SIG-M5 treated with dmso at 0.1 percent for 504 hours (cell line): ENCODE measurements at regions not wholly inside any gene's neighbourhood (a gene's known extent, or its start where the extent isn't known, plus 50 kb on each side); places are given as distances from the start of the nearest gene placed in this dataset.

ENCODE experiments used
- DNase-seq: peaks from one replicate; lab custom pipeline; 2025; ENCODE audit not compliant: unreplicated experiment; lab: John Stamatoyannopoulos, UW

DNA sequence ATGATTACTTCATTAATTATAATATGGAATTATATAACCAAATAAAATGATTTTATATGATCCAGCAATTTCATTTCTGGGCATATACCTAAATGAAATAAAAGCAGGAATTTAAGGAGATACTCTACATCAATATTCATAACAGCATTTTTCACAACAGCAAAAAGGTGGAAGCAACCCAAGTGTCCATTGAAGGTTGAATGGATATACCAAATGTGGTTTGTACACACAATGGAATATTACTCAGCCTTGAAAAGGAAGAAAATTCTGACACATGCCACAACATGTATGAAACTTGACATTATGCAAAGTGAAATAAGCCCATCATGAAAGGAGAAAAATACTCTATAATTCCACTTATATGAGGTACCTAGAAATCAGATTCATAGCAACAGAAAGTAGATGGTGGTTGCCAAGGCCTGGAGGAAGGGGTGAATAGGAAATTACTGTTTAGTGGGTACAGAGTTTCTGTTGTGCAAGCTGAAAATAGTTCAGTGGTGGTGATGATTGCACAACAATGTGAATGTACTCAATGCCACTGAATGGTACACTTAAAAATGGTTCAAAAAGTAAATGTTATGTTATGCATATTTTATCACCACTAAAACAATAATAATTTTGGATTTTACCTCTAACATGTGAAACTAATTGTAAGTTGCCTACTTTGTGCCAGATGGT lies 471.5 kb downstream of the SPRY1 start:
- peak; percentile 15 for DNase-seq

GRCh38 chr4:123869286-123870215 lies 473.0 kb downstream of the SPRY1 start:
- no peak for DNase-seq

DNA sequence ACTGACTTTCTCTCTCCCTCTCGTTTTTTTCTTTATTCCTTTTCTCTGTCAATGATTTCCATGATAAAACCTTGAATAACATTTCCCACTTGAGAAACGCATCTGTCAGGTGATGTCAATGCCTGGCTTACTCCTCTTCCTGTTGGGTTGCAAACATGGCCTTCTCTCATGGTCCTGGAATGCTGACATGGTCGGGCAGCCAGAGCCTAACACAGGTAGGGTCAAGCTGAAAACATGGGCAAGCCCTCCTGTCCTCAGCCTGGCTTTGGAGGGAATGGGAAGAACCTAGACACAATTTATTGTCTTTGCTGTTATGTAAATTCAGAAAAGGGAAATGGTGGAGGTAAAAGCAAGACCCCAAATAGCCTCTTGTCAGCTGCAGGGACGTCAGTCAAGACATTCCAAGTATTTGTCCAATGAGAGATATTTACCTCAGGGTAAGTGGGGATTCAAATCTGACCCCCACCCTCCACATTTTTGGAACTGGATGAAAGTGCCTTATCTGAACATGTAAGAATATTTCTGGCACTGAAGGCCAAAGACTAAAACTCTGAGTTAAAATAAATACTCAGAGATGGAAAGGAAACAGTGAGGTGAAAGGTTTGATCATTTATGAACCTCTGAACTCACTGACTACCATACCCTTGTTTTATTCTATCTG lies 473.8 kb downstream of the SPRY1 start:
- DNase-seq = no peak

DNA sequence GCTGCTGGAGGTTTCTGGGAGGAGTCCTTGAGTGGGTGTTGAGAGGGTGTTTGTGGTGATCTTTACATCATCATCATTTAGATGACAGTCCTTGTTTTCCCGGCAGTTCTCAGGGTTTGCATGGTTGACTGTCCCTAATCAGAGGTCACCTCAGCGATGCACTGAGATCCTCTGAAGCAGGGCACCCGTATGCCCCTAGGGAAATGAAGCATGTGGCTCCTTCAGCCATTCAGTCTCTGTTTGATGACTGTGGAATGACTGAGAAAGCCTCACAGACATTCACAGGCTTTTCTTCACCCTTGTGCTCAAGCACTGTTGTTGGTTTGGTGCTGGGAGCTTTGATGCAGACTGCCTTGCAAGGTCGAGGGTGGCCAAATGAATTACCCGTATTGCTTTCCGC lies 474.7 kb downstream of the SPRY1 start:
- DNase-seq = no peak

GRCh38 chr4:123874063-123874462 lies 477.5 kb downstream of the SPRY1 start:
- no peak for DNase-seq

GRCh38 chr4:123876143-123876542 lies 479.5 kb downstream of the SPRY1 start:
- DNase-seq = no peak

DNA sequence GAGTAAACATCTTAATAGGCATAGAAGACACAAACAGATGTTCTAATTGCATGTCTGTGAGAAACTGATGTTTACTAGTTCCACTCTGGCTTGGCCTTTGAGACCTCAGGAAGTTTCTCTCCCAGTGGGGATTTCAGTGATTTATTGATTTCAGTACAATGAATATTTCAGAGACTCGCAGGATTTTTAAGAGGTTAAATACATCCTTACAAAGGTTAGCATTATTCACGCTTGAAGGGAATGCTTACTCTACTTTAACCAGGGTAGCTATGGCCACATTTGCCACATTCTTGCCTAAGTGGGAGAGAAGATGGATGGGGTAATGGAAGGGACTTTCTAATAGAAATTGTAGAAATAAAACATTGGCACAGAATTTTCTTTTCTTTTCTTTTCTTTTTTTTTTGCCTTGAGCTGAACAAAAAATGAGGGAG lies 480.1 kb downstream of the SPRY1 start:
- no peak for DNase-seq

DNA sequence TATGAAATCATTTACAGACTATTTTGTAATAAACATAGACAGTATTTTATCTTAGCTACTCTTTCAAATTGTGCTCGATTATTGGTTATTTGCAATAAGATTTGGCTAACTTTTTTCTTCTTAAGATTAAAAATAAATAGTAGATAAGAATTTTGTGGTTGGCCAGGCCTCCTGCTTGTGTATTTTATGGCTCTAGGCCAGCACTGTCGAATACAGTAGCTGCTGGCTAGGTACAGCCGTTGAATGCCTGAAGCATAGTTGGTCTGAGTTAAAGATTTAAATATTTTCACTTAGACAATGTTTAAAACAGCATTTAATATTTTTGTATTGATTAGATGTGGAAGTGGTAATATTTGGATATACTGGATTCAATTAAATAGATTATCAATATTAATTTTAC lies 481.0 kb downstream of the SPRY1 start:
- no peak for DNase-seq

DNA sequence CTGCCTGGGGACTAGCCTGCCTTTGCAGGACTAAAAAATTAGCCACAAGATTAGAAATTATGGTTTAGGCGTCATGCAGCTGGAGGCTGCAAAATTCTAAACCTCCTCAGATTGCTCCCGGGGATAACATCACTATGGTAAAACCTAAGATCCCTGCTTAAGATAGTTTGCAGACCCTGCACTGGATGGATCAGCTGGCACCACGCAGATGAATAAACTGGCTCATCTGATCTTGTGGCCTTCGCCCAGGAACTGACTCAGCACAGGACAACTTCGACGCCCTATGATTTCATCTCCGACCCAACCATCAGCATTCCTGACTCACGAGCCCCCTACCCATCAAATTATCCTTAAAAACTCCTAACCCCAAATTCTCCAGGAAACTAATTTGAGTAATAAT lies 482.4 kb downstream of the SPRY1 start:
- no peak for DNase-seq

DNA sequence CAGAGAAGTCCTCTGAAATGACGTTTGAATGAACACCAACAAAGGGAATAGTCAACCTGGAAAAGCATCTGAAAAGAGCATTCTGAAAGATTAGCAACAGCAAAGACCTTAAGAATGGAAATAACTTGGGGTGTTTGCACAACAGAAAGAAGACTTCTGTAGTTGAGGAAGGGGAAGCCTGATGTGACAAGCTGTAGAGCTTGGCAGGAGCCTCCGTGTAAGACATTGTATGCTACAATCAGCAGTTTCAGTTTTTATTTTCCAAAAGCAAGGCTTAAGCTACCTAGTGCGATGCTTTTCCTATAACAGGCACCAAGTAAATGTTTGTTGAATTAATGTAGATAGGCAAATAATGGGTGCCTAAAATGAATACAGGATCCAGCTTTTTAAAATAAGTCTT lies 484.0 kb downstream of the SPRY1 start:
- DNase-seq = no peak

GRCh38 chr4:123884922-123885321 lies 488.3 kb downstream of the SPRY1 start:
- DNase-seq = no peak

GRCh38 chr4:123889507-123889906 lies 492.9 kb downstream of the SPRY1 start:
- DNase-seq = no peak

GRCh38 chr4:123890889-123891288 lies 494.3 kb downstream of the SPRY1 start:
- DNase-seq = no peak

DNA sequence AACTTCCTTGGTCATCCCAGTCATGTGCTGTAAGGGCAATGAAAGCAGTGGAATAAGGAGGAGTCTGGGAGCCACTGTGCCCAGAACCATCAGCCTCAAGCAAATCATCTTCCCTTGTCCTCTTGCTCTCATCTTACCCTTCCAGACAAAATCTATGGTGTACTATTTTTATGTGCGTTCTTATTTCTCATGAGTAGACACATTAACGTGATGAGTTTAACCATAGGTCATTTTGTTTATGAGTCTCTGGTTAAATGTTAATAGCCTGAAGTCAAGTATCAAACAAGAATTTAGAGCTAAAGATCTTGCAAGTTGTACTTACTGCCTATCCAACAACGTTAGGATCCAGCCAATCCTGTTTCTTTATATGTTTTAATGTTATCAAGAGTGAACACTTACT lies 495.3 kb downstream of the SPRY1 start:
- DNase-seq = no peak

GRCh38 chr4:123892368-123892976 lies 495.9 kb downstream of the SPRY1 start:
- no peak for DNase-seq

DNA sequence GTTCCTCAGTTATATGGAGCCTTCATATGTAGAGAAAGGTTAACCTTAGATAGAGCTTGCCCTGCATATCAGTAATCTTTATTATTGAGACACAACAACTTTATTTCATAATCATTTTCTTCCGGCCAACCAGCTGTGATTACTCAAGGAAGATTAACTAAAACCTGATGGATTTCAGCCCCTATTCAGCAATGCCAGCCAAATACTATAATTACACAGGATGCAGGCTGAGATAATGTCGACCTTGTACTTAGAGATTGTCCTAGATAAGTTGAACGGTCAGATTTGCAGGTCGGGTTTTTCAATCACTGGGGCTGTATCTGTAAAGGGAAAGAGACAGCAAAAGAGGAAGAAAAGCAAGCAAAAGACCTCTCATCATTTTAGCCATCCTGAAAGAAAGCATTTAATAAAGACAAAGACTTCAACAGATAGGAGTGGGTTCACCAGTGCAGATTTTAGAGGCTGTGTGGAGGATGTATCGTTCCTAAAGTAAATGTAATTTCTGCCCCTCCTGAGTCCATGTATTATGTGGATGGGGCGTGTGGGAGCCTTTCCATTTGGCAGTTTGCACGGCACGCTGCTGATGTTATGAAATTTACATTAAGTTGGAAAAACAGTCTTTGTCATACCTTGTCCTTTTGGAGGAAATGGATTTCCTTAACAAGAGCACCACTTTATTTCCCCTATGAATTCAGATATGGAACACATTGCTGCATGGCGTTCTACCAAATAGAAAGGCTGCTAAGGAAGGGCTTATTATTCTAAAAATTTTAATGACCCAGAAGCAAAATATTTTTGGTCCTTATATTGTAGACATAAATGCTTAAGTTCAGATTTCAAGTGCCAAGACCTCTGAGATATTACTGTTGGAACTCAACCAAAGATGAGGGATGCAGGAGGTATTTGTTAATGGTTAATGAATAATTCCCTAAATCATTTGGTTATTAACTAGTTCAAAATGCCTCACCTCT lies 496.7 kb downstream of the SPRY1 start:
- DNase-seq = no peak

DNA sequence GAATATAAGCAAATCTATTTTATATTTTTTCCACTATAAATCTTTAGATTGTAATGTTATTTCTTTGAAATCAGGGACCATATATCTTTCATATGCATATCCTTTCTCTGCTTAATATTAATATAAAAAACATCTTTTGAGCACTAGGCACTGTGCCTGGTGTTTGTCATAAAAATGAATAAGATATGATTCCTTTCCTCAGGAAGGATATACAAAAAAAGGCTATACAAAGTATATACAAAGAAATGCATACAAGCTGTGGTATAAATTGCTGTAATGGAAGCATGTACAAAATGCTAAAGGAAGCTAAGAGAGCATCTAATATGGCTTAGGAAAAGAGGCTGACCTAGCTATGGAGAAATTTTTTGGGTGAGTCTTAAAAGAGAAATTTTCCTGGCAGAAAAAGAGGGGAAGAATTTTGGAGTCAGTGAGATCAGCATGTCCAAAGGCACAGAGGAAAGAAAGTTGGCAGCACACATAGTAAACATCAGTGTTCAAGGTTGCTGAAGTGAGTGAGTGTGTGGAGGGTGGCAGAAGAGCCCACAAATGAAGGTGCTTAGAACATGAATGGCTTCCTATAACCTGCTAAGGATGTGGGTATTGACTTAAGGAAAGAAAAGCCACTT lies 500.0 kb downstream of the SPRY1 start:
- no peak for DNase-seq

- DNase-seq = no peak
These were observed 502.5 kb downstream of the SPRY1 start for GRCh38 chr4:123898946-123899666.

DNA sequence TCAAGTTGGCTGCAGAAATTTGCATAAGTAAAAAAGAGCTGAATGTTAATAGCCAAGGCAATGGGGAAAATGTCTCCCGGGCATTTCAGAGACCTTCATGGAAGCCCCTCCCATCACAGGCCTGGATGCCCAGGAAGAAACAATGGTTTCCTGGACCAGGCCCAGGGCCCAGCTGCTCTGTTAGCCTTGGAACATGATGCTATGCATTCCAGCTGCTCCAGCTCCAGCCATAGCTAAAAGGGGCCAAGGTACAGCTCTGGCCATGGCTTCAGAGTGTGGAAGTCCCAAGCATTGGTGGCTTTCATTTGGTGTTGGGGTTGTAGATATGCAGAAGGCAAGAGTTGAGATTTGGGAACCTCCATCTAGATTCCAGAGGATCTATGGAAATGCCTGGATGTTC lies 508.3 kb downstream of the SPRY1 start:
- no peak for DNase-seq
